Keratinocyte (primary cell): ENCODE measurements at regions not wholly inside any gene's neighbourhood (a gene's known extent, or its start where the extent isn't known, plus 50 kb on each side); places are given as distances from the start of the nearest gene placed in this dataset.

Source experiments
- CTCF ChIP-seq, 3 experiments: IDR thresholded peaks in 1 of 3; conservative IDR thresholded peaks in 1 of 3; optimal IDR thresholded peaks in 1 of 3; 2 replicates in 2 of 3; 3 replicates in 1 of 3; pipeline versions ENCODE3 to v1.5.1; 2011; ENCODE audit warnings: low read length in 3 of 3, mild to moderate bottlenecking in 3 of 3, moderate library complexity in 2 of 3, control low read depth in 1 of 3, inconsistent platforms in 1 of 3; ENCODE audit not compliant: insufficient read depth in 2 of 3; ENCODE audit errors: extremely low read depth in 1 of 3
- EZH2 ChIP-seq: IDR thresholded peaks from one replicate; pipeline ENCODE4 v1.6.1; 2012; ENCODE audit warnings: inconsistent platforms, mild to moderate bottlenecking, low read length, moderate library complexity

GRCh38 chr1:66445492-66446181 lies 88.3 kb upstream of the SGIP1 start:
- no peak for TF ChIP-seq CTCF (optimal IDR thresholded peaks at IDR 0.05 in 1 of 3, IDR thresholded peaks at IDR 0.05 in 1 of 3, conservative IDR thresholded peaks at IDR 0.05 in 1 of 3; ENCODE audit: extremely low read depth in 1 of 3, insufficient read depth in 2 of 3, low read length in 3 of 3)
- no peak for TF ChIP-seq EZH2
